Left lung (tissue), 4 donors: ENCODE measurements at regions not wholly inside any gene's neighbourhood (a gene's known extent, or its start where the extent isn't known, plus 50 kb on each side); places are given as distances from the start of the nearest gene placed in this dataset.
A peak's percentile ranks its signal among the peaks of the same experiment; 100 is the strongest.

Experiments
- ATAC-seq: fragments of 200-7000 bp; cut with Tn5 transposase; one replicate; pipeline ENCODE4 v1.9.1; 2020; ENCODE audit warnings: moderate library complexity
- DNase-seq, 4 donors: peaks; one replicate each; pipeline ENCODE4 v3.0.0-alpha.2; 2013 to 2020
- H3K27ac ChIP-seq, 2 donors: fragments of 200-600 bp; sonication (generic) in 1 of 2; one replicate each; pipeline versions ENCODE4 v1.5.0 to v1.8.0; 2020 to 2021
- H3K27me3 ChIP-seq, 2 donors: fragments of 200-600 bp; sonication (generic) in 1 of 2; one replicate each; pipeline versions ENCODE4 v1.5.0 to v1.8.0; 2020 to 2021
- H3K36me3 ChIP-seq, 2 donors: fragments of 200-600 bp; sonication (generic) in 1 of 2; one replicate each; pipeline versions ENCODE4 v1.5.0 to v1.8.0; 2020 to 2021
- H3K4me1 ChIP-seq, 2 donors: fragments of 200-600 bp; one replicate each; pipeline ENCODE4 v1.8.0; 2021
- H3K4me3 ChIP-seq, 2 donors: fragments of 200-600 bp; sonication (generic) in 1 of 2; one replicate each; pipeline versions ENCODE4 v1.5.0 to v1.8.0; 2020 to 2021; ENCODE audit warnings: mild to moderate bottlenecking in 1 of 2
- H3K9me3 ChIP-seq, 2 donors: fragments of 200-600 bp; sonication (generic) in 1 of 2; one replicate each; pipeline versions ENCODE4 v1.5.0 to v1.8.0; 2020 to 2021
- intact Hi-C, 2 donors: fragments of 100-400 bp; cut with DNase I; formaldehyde crosslinking; loops; one replicate each; pipeline versions ENCODE4 v1.11.2 to v1.14.2; 2022
- TF ChIP-seq, protein P1 (sequence below), 2 donors: fragments of 200-600 bp; sonication (generic) in 1 of 2; IDR thresholded peaks; one replicate each; pipeline versions ENCODE4 v1.5.0 to v1.8.0; 2021; ENCODE audit warnings: antibody characterized with exemption in 2 of 2
- donor health status: DM: no; HTN: yes; CAD: no.
- donor health status: DM: no; HTN: no; CAD: no.

DNA sequence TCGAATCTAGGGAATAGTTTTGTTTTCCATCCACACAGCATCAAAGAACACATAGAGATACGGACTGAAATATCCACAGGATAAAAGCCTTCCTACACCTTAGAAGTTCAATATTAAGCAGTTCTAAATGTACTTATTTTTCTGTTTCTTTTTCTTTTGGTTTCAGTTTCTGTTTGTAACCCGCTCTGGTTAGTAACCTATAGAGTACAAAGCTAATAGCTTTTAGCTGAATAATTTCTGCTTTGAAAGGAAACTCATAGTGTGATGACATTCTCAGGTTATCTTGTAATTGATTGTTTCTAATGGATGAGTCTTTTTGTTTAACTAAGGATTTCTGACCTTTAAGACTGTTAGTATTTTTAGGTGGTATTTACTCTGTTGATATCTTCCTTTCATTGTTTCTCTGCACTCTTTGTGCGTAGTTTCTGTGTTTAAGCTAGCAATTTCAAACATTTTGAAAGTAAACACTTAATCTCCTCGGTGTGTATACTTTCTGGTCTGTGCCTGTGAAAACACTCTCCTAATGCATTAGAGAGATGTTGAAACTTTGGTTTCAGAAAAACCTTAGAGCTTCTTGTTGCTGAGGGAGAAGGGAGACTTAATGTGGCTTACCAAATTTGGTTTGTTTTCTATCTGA lies 385.5 kb downstream of the HDGFL1 start:
- Histone ChIP-seq H3K36me3 (no peaks in the 10 kb centered on the region), H3K4me1 (peaks cover 0 to 5% of the 10 kb centered on the region in 2 donors), H3K27me3 (no peaks in the 10 kb centered on the region), H3K27ac (peak overlapping the region in 1 of 2 donors; percentile 11), H3K4me3 (peak overlapping the region; percentile 11 to 14), H3K9me3 (no peaks in the 10 kb centered on the region)
- DNase-seq (peak in 2 of 4 donors; percentile 16 to 19), ATAC-seq (peak; percentile 90)
- intact Hi-C loops: no loop called here
- TF ChIP-seq, protein P1, sequence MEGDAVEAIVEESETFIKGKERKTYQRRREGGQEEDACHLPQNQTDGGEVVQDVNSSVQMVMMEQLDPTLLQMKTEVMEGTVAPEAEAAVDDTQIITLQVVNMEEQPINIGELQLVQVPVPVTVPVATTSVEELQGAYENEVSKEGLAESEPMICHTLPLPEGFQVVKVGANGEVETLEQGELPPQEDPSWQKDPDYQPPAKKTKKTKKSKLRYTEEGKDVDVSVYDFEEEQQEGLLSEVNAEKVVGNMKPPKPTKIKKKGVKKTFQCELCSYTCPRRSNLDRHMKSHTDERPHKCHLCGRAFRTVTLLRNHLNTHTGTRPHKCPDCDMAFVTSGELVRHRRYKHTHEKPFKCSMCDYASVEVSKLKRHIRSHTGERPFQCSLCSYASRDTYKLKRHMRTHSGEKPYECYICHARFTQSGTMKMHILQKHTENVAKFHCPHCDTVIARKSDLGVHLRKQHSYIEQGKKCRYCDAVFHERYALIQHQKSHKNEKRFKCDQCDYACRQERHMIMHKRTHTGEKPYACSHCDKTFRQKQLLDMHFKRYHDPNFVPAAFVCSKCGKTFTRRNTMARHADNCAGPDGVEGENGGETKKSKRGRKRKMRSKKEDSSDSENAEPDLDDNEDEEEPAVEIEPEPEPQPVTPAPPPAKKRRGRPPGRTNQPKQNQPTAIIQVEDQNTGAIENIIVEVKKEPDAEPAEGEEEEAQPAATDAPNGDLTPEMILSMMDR (IDR thresholded peaks at IDR 0.05): no peak

DNA sequence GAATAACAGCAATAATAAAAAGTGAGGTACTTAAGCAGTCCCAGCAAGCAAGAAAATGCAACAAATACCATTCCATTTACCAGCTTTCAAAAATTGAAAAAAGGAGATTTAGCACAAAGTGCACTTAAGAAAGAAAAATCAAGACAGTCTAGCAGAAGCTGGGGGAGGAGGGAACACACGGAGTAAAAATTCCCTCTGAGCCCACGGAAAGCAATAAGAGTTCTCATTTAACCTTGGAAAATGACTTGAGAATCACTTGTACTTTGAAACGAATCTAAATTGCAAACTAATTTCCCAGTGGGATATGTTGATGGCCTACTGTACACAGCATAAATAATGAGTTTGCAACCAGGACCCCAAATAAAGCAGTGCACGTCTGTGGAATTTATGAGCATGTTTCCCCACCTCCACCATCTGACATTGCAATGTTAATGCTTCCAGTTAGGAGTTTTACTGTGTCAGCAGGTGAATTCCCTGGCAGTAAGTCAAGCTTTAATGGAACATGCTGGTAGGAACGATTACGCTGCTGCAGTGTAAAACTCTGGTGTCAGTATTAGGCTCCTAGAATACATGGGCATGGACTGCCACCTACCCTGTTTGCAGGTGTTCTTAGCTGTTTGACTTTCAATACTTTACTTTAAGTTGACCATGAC lies 386.8 kb downstream of the HDGFL1 start:
- peak in 1 of 4 donors; percentile 25 for DNase-seq
- Histone ChIP-seq H3K36me3 (no peaks in the 10 kb centered on the region), H3K4me1 (peaks cover 0 to 5% of the 10 kb centered on the region in 2 donors), H3K4me3 (no peak overlapping the region), H3K27me3 (no peaks in the 10 kb centered on the region), H3K9me3 (no peaks in the 10 kb centered on the region), H3K27ac (no peak overlapping the region)
- intact Hi-C loops: no loop called here
- peak; percentile 32 for ATAC-seq
- TF ChIP-seq, protein P1 (IDR thresholded peaks at IDR 0.05): no peak

DNA sequence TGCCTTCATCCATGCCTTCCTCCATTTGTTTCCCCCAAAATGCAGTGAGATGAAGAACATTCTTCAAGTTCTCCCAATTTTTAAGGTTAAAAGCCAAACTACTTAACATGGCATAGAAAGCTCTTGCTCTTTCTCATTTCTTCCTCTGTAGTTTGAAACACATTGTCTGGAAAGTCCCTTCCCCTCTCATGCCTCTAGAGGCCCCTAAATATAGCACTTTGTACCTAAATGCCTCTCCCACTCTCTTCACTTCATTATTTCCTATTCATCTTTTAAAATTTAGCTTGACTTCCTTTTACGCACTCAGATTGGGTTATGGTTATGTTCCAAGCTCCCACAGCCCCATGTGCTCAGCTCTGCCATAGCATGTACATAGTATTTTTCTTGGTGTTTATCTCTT lies 389.3 kb downstream of the HDGFL1 start:
- TF ChIP-seq, protein P1 (IDR thresholded peaks at IDR 0.05): no peak
- Histone ChIP-seq H3K4me1 (peaks cover 0 to 5% of the 10 kb centered on the region in 2 donors), H3K27me3 (no peaks in the 10 kb centered on the region), H3K27ac (no peak overlapping the region), H3K36me3 (no peaks in the 10 kb centered on the region), H3K9me3 (no peaks in the 10 kb centered on the region), H3K4me3 (no peak overlapping the region)
- ATAC-seq (no peak), DNase-seq (no peak)
- intact Hi-C loops: no loop called here

DNA sequence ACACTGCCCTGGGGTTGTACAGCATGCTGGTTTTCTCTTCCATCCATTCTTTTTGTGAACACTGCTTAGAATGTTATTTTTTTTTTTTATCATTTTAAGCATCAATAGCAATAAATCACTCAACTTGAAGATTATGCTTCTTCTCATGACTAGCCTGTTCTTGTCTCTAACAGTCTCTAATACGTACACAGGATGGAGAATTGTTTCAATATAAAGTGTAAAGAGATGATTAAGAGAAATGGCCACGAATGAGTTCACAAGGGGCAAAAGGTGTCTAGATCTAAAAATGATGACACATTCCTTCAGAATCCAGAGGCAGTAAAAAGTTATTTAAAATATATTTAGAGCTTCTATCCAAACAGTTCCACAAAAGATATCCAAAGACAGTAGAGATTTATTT lies 390.2 kb downstream of the HDGFL1 start:
- DNase-seq (no peak), ATAC-seq (no peak)
- TF ChIP-seq, protein P1 (IDR thresholded peaks at IDR 0.05): no peak
- no peaks in the 10 kb centered on the region for H3K9me3 ChIP-seq
- H3K4me1 ChIP-seq: peaks cover 0 to under 1% of the 10 kb centered on the region in 2 donors
- H3K27me3 ChIP-seq: no peaks in the 10 kb centered on the region
- intact Hi-C loops: no loop called here
- no peak overlapping the region for H3K4me3 ChIP-seq
- H3K27ac ChIP-seq: no peak overlapping the region
- no peaks in the 10 kb centered on the region for H3K36me3 ChIP-seq

DNA sequence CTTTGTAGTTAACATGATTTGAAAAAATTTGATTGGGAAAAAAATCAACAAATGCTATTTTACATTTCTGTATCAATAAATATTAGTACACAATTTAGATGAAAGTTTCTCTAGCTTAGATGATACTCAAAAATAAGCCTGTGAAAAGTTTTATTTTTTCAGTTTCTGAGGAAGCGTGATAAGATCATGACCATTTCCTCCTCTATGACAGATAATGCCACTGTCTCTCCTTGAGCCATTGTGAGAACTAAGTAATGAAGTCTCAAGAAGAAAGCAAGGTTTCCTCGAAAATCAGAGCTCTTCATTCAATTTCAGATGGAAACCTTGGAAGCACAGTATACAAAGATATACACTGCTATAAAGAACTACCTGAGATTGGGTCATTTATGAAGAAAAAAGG lies 395.0 kb downstream of the HDGFL1 start:
- no peak overlapping the region for H3K27ac ChIP-seq
- no peaks in the 10 kb centered on the region for H3K4me1 ChIP-seq
- H3K9me3 ChIP-seq: peaks cover 0 to under 1% of the 10 kb centered on the region in 2 donors
- TF ChIP-seq, protein P1 (IDR thresholded peaks at IDR 0.05): no peak
- H3K4me3 ChIP-seq: no peak overlapping the region
- no peaks in the 10 kb centered on the region for H3K27me3 ChIP-seq
- intact Hi-C loops: no loop called here
- no peak for ATAC-seq
- no peak for DNase-seq
- no peaks in the 10 kb centered on the region for H3K36me3 ChIP-seq
